CD14-positive monocyte (primary cell): ENCODE measurements at regions not wholly inside any gene's neighbourhood (a gene's known extent, or its start where the extent isn't known, plus 50 kb on each side); places are given as distances from the start of the nearest gene placed in this dataset.

Experiments used
- DNase-seq, 3 donors: peaks; one replicate each; pipeline ENCODE4 v3.0.0-alpha.2; 2011 to 2022
- H2AFZ ChIP-seq: 2 replicates; pipeline ENCODE4 v1.6.0; 2012; ENCODE audit warnings: mild to moderate bottlenecking, low read depth, low read length, inconsistent platforms; ENCODE audit not compliant: insufficient read depth, poor library complexity, severe bottlenecking
- H3K27ac ChIP-seq, 2 donors: 1 replicate in 1 of 2; 2 replicates in 1 of 2; pipeline ENCODE4 v1.5.1; 2012 to 2013; ENCODE audit warnings: low read length in 2 of 2, control low read depth in 1 of 2, inconsistent platforms in 1 of 2, low read depth in 1 of 2, mild to moderate bottlenecking in 1 of 2
- H3K27me3 ChIP-seq, 2 donors: one replicate each; pipeline versions ENCODE4 v1.6.0 to v1.6.1; 2011 to 2013; ENCODE audit warnings: low read length in 2 of 2; ENCODE audit not compliant: control insufficient read depth in 2 of 2, insufficient read depth in 2 of 2
- H3K36me3 ChIP-seq, 2 donors: replicated peaks in 1 of 2; 1 replicate in 1 of 2; 2 replicates in 1 of 2; pipeline versions ENCODE4 v1.5.1 to v1.6.1; 2012 to 2013; ENCODE audit warnings: low read length in 2 of 2, control low read depth in 1 of 2, inconsistent platforms in 1 of 2, mild to moderate bottlenecking in 1 of 2; ENCODE audit not compliant: insufficient read depth in 2 of 2, control insufficient read depth in 1 of 2
- H3K4me1 ChIP-seq, 2 donors: 1 replicate in 1 of 2; 2 replicates in 1 of 2; pipeline versions ENCODE4 v1.5.1 to v1.6.1; 2012 to 2013; ENCODE audit warnings: low read length in 2 of 2, control low read depth in 1 of 2, inconsistent platforms in 1 of 2, mild to moderate bottlenecking in 1 of 2, moderate library complexity in 1 of 2; ENCODE audit not compliant: insufficient read depth in 2 of 2, control insufficient read depth in 1 of 2
- H3K4me2 ChIP-seq: replicated peaks from 2 replicates; pipeline ENCODE3; 2012; ENCODE audit warnings: low read length, moderate library complexity, mild to moderate bottlenecking; ENCODE audit not compliant: poor library complexity, severe bottlenecking; ENCODE audit errors: extremely low read depth
- H3K4me3 ChIP-seq, 3 experiments: fragments of 200-600 bp in 1 of 3; sonication (generic) in 1 of 3; replicated peaks in 1 of 3; 1 replicate in 2 of 3; 2 replicates in 1 of 3; pipeline ENCODE4 v1.5.1; 2011 to 2013; ENCODE audit warnings: low read length in 3 of 3, mild to moderate bottlenecking in 3 of 3, control low read depth in 2 of 3, low read depth in 2 of 3, inconsistent platforms in 1 of 3, moderate library complexity in 1 of 3
- H3K79me2 ChIP-seq: 2 replicates; pipeline ENCODE4 v1.6.0; 2012; ENCODE audit warnings: mild to moderate bottlenecking, control low read depth, inconsistent platforms, low read length, moderate library complexity; ENCODE audit not compliant: insufficient read depth
- H3K9ac ChIP-seq: 2 replicates; pipeline ENCODE4 v1.6.0; 2017; ENCODE audit warnings: low read length, mild to moderate bottlenecking; ENCODE audit not compliant: insufficient read depth, poor library complexity, severe bottlenecking
- H3K9me3 ChIP-seq, 2 donors: replicated peaks in 1 of 2; 1 replicate in 1 of 2; 2 replicates in 1 of 2; pipeline versions ENCODE4 v1.5.1 to v1.6.1; 2012 to 2013; ENCODE audit warnings: low read length in 2 of 2, control low read depth in 1 of 2; ENCODE audit not compliant: control insufficient read depth in 1 of 2, insufficient read depth in 1 of 2
- H4K20me1 ChIP-seq: 2 replicates; pipeline ENCODE4 v1.6.0; 2012; ENCODE audit warnings: mild to moderate bottlenecking, low read length, control low read depth, moderate library complexity; ENCODE audit not compliant: insufficient read depth
- H3K27ac Mint-ChIP-seq, 7 donors: one replicate each; pipeline ENCODE4 v1.8.0; 2020; ENCODE audit warnings: mild to moderate bottlenecking in 7 of 7, mixed read lengths in 7 of 7, moderate library complexity in 6 of 7, inconsistent platforms in 2 of 7
- H3K27me3 Mint-ChIP-seq, 3 donors: one replicate each; pipeline ENCODE4 v1.8.0; 2021 to 2022; ENCODE audit warnings: low read depth in 3 of 3, mild to moderate bottlenecking in 3 of 3, mixed read lengths in 3 of 3, moderate library complexity in 3 of 3, inconsistent platforms in 1 of 3
- H3K36me3 Mint-ChIP-seq, 2 donors: one replicate each; pipeline ENCODE4 v1.8.0; 2020; ENCODE audit warnings: mixed read lengths in 2 of 2, inconsistent platforms in 1 of 2, mild to moderate bottlenecking in 1 of 2
- H3K4me1 Mint-ChIP-seq: one replicate; pipeline ENCODE4 v1.8.0; 2020; ENCODE audit warnings: mild to moderate bottlenecking, mixed read lengths
- H3K4me3 Mint-ChIP-seq, 2 donors: one replicate each; pipeline ENCODE4 v1.8.0; 2020; ENCODE audit warnings: mild to moderate bottlenecking in 2 of 2, mixed read lengths in 2 of 2, moderate library complexity in 1 of 2
- H3K9me3 Mint-ChIP-seq, 7 donors: one replicate each; pipeline ENCODE4 v1.8.0; 2020 to 2022; ENCODE audit warnings: mixed read lengths in 7 of 7, mild to moderate bottlenecking in 6 of 7, moderate library complexity in 6 of 7, inconsistent platforms in 2 of 7
- CTCF ChIP-seq: fragments of 200-600 bp; IDR thresholded peaks from one replicate; pipeline ENCODE4 v1.8.0; 2022; ENCODE audit warnings: antibody characterized with exemption, mild to moderate bottlenecking
- WGBS: methylation state at CpG from one replicate; pipeline ENCODE4 v1.1.5; 2013; ENCODE audit warnings: missing lambda C conversion rate; ENCODE audit not compliant: insufficient coverage; 5-methylcytosine and 5-hydroxymethylcytosine counted together
- intact Hi-C, 2 donors: fragments of 100-400 bp; cut with micrococcal nuclease; formaldehyde crosslinking; loops; one replicate each; pipeline versions ENCODE4 v1.15.0 to v1.15.1; 2023

GRCh38 chr6:66355471-66355870, 648.4 kb upstream of the EYS start:
- Histone ChIP-seq H3K27me3 (no peaks in the 10 kb centered on the region), H3K9ac (no peak overlapping the region), H4K20me1 (no peaks in the 10 kb centered on the region), H3K27ac (no peak overlapping the region), H3K36me3 (no peaks in the 10 kb centered on the region), H3K4me2 (no peak overlapping the region), H3K4me1 (no peaks in the 10 kb centered on the region), H3K9me3 (no peaks in the 10 kb centered on the region), H3K79me2 (no peaks in the 10 kb centered on the region), H3K4me3 (no peak overlapping the region), H2AFZ (no peak overlapping the region)
- Mint-ChIP-seq H3K36me3 (no peaks in the 10 kb centered on the region), H3K27me3 (no peaks in the 10 kb centered on the region), H3K27ac (no peak overlapping the region), H3K4me3 (no peak overlapping the region), H3K9me3 (peaks cover 0 to 7% (median under 1%) of the 10 kb centered on the region in 7 donors), H3K4me1 (no peaks in the 10 kb centered on the region)
- intact Hi-C loops = no loop called here
- DNase-seq = no peak
- 0% methylated on average over 1 of the region's 1 CpG for WGBS
- TF ChIP-seq CTCF = no peak

- Histone ChIP-seq H3K4me2 (no peak overlapping the region), H3K4me3 (no peak overlapping the region), H3K36me3 (no peaks in the 10 kb centered on the region), H3K27me3 (no peaks in the 10 kb centered on the region), H3K27ac (no peak overlapping the region), H3K9me3 (peaks cover 2 to 9% of the 10 kb centered on the region in 2 donors), H3K4me1 (no peaks in the 10 kb centered on the region), H3K9ac (no peak overlapping the region), H4K20me1 (no peaks in the 10 kb centered on the region), H3K79me2 (no peaks in the 10 kb centered on the region), H2AFZ (no peak overlapping the region)
- H3K27ac Mint-ChIP-seq = no peak overlapping the region
- H3K4me1 Mint-ChIP-seq = no peaks in the 10 kb centered on the region
- intact Hi-C loops = no loop called here
- DNase-seq = no peak
- WGBS = no CpG with 5 or more reads among the region's 2 CpGs
- H3K36me3 Mint-ChIP-seq = no peaks in the 10 kb centered on the region
- H3K9me3 Mint-ChIP-seq = peaks cover 0 to 13% (median 3%) of the 10 kb centered on the region in 7 donors
- no peaks in the 10 kb centered on the region for H3K27me3 Mint-ChIP-seq
- H3K4me3 Mint-ChIP-seq = no peak overlapping the region
- no peak for TF ChIP-seq CTCF
Measured at GRCh38 chr6:66344796-66345195, 637.8 kb upstream of the EYS start.
